IMR-90 (cell line): ENCODE measurements at regions not wholly inside any gene's neighbourhood (a gene's known extent, or its start where the extent isn't known, plus 50 kb on each side); places are given as distances from the start of the nearest gene placed in this dataset.

ENCODE experiments used
- BHLHE40 ChIP-seq: fragments of 150-350 bp; IDR thresholded peaks from 2 replicates; pipeline ENCODE4 v1.6.1; 2016; ENCODE audit warnings: mild to moderate bottlenecking, low read depth, low read length
- CEBPB ChIP-seq: IDR thresholded peaks from 2 replicates; pipeline ENCODE4 v1.6.1; 2012; ENCODE audit warnings: low read depth, low read length, improper control_type of control experiment
- CHD1 ChIP-seq: IDR thresholded peaks from 2 replicates; pipeline ENCODE4 v1.6.1; 2012; ENCODE audit warnings: low read depth, low read length, improper control_type of control experiment
- MAZ ChIP-seq: IDR thresholded peaks from 2 replicates; pipeline ENCODE4 v1.6.1; 2012; ENCODE audit warnings: low read depth, mild to moderate bottlenecking, low read length, improper control_type of control experiment, moderate library complexity, borderline replicate concordance
- POLR2A ChIP-seq: IDR thresholded peaks from 2 replicates; pipeline ENCODE4 v1.6.1; 2012; ENCODE audit warnings: mild to moderate bottlenecking, low read depth, low read length
- RAD21 ChIP-seq: IDR thresholded peaks from 2 replicates; pipeline ENCODE4 v1.6.1; 2012; ENCODE audit warnings: low read length, improper control_type of control experiment
- RCOR1 ChIP-seq: IDR thresholded peaks from 2 replicates; pipeline ENCODE4 v1.6.1; 2012; ENCODE audit warnings: mild to moderate bottlenecking, low read length, improper control_type of control experiment; ENCODE audit not compliant: insufficient replicate concordance
- RFX5 ChIP-seq: IDR thresholded peaks from 2 replicates; pipeline ENCODE4 v1.8.0; 2012; ENCODE audit warnings: low read depth, mild to moderate bottlenecking, low read length, moderate library complexity
- SMC3 ChIP-seq: fragments of 150-350 bp; IDR thresholded peaks from 2 replicates; pipeline ENCODE4 v1.6.1; 2016; ENCODE audit warnings: low read depth, mild to moderate bottlenecking, antibody characterized with exemption, low read length, moderate library complexity
- TF ChIP-seq, protein P1 (sequence below): conservative IDR thresholded peaks from 2 replicates; pipeline ENCODE4 v1.5.1; 2012; ENCODE audit warnings: mild to moderate bottlenecking, low read depth, low read length, improper control_type of control experiment
- TF ChIP-seq, protein P2 (sequence below): fragments of 150-350 bp; IDR thresholded peaks from 2 replicates; pipeline ENCODE4 v1.6.1; 2016; ENCODE audit warnings: low read depth, mild to moderate bottlenecking, low read length, moderate library complexity, borderline replicate concordance
- TF ChIP-seq, protein P3 (sequence below): fragments of 150-350 bp; IDR thresholded peaks from 2 replicates; pipeline ENCODE4 v1.6.1; 2017; ENCODE audit warnings: mild to moderate bottlenecking, antibody characterized with exemption, low read length, low read depth

DNA sequence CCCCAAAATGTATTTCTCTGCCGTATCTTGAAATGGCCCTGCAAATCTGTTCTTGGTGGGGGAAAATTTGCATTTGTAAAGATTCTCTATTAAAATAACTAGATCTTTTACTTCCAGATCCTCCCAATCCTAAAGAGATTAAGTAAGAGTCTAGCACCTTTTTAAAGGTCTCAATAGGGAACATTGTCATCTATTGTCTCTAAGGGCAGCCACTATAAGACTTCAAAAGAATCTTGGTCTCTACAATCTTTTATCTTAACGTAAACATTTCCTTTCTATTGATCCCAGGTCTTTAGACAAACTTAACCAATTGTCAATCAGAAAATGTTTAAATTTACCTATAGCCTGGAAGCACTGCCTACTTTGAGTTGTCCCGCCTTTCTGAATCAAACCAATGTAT lies 1313.3 kb downstream of the ROBO2 start:
- TF ChIP-seq, protein P1, sequence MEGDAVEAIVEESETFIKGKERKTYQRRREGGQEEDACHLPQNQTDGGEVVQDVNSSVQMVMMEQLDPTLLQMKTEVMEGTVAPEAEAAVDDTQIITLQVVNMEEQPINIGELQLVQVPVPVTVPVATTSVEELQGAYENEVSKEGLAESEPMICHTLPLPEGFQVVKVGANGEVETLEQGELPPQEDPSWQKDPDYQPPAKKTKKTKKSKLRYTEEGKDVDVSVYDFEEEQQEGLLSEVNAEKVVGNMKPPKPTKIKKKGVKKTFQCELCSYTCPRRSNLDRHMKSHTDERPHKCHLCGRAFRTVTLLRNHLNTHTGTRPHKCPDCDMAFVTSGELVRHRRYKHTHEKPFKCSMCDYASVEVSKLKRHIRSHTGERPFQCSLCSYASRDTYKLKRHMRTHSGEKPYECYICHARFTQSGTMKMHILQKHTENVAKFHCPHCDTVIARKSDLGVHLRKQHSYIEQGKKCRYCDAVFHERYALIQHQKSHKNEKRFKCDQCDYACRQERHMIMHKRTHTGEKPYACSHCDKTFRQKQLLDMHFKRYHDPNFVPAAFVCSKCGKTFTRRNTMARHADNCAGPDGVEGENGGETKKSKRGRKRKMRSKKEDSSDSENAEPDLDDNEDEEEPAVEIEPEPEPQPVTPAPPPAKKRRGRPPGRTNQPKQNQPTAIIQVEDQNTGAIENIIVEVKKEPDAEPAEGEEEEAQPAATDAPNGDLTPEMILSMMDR = no peak
- no peak for TF ChIP-seq POLR2A
- TF ChIP-seq SMC3 = no peak
- TF ChIP-seq CEBPB = no peak
- TF ChIP-seq RCOR1 = no peak
- TF ChIP-seq RAD21 = no peak
- TF ChIP-seq, protein P2, sequence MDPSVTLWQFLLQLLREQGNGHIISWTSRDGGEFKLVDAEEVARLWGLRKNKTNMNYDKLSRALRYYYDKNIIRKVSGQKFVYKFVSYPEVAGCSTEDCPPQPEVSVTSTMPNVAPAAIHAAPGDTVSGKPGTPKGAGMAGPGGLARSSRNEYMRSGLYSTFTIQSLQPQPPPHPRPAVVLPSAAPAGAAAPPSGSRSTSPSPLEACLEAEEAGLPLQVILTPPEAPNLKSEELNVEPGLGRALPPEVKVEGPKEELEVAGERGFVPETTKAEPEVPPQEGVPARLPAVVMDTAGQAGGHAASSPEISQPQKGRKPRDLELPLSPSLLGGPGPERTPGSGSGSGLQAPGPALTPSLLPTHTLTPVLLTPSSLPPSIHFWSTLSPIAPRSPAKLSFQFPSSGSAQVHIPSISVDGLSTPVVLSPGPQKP = no peak
- no peak for TF ChIP-seq CHD1
- TF ChIP-seq, protein P3, sequence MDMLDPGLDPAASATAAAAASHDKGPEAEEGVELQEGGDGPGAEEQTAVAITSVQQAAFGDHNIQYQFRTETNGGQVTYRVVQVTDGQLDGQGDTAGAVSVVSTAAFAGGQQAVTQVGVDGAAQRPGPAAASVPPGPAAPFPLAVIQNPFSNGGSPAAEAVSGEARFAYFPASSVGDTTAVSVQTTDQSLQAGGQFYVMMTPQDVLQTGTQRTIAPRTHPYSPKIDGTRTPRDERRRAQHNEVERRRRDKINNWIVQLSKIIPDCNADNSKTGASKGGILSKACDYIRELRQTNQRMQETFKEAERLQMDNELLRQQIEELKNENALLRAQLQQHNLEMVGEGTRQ = no peak
- no peak for TF ChIP-seq RFX5
- no peak for TF ChIP-seq MAZ
- TF ChIP-seq BHLHE40 = no peak
